A673 (cell line): ENCODE measurements at regions not wholly inside any gene's neighbourhood (a gene's known extent, or its start where the extent isn't known, plus 50 kb on each side); places are given as distances from the start of the nearest gene placed in this dataset.

Experiments used
- EZH2 ChIP-seq: fragments of 200-600 bp; sonication (generic); IDR thresholded peaks from 2 replicates; pipeline ENCODE4 v1.6.1; 2017; ENCODE audit warnings: borderline replicate concordance, low read depth, mild to moderate bottlenecking, mixed read lengths, antibody characterized with exemption, low read length; ENCODE audit not compliant: poor library complexity, severe bottlenecking
- TF ChIP-seq, protein P1 (sequence below): fragments of 300-800, 200-600 bp; sonication (generic); conservative IDR thresholded peaks from 2 replicates; pipeline ENCODE4 v1.5.1; 2017; ENCODE audit warnings: low read depth, mild to moderate bottlenecking, antibody characterized with exemption, low read length, moderate library complexity, mixed read lengths

DNA sequence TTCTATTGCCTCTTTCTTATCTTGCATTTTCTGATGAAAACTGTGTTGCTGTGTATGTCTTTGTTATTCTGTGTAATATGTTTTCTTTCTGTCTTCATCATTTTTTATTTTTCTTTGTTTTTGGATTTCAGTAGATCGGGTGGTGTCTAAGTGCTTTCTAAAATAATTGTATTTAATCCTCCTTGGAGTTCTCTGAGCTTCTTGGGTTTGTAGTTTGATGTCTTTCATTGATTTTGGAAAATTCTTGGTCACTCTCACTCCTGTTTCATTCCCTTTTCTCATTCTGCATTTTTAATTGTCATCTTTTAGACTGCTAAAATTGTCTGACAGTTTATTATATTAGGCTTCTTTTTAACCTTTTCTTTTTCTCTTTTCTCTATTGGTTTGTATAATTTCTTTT lies 560.5 kb downstream of the IRX1 start:
- no peak for TF ChIP-seq EZH2
- TF ChIP-seq, protein P1, sequence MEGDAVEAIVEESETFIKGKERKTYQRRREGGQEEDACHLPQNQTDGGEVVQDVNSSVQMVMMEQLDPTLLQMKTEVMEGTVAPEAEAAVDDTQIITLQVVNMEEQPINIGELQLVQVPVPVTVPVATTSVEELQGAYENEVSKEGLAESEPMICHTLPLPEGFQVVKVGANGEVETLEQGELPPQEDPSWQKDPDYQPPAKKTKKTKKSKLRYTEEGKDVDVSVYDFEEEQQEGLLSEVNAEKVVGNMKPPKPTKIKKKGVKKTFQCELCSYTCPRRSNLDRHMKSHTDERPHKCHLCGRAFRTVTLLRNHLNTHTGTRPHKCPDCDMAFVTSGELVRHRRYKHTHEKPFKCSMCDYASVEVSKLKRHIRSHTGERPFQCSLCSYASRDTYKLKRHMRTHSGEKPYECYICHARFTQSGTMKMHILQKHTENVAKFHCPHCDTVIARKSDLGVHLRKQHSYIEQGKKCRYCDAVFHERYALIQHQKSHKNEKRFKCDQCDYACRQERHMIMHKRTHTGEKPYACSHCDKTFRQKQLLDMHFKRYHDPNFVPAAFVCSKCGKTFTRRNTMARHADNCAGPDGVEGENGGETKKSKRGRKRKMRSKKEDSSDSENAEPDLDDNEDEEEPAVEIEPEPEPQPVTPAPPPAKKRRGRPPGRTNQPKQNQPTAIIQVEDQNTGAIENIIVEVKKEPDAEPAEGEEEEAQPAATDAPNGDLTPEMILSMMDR, result no peak
